ENCODE measurements at regions not wholly inside any gene's neighbourhood (a gene's known extent, or its start where the extent isn't known, plus 50 kb on each side); places are given as distances from the start of the nearest gene placed in this dataset.
"Not testable (repeated sequence)": the region's sequence is repeated elsewhere in the genome, so short reads cannot be mapped to it uniquely, and the experiment has no call there.

GRCh38 chr15:95202569-95203349 lies 971.4 kb downstream of the MCTP2 start:
- DNase-seq = no peak

- DNase-seq = no peak
Observed at GRCh38 chr15:95205077-95205476, 973.7 kb downstream of the MCTP2 start.

GRCh38 chr15:95205830-95206229 lies 974.5 kb downstream of the MCTP2 start:
- not testable (repeated sequence) for DNase-seq

GRCh38 chr15:95208071-95208470 lies 976.7 kb downstream of the MCTP2 start:
- no peak for DNase-seq

GRCh38 chr15:95208988-95209387 lies 977.6 kb downstream of the MCTP2 start:
- DNase-seq = no peak

- no peak for DNase-seq
Observed at GRCh38 chr15:95210436-95210981, 979.1 kb downstream of the MCTP2 start.

GRCh38 chr15:95215017-95215416 lies 983.7 kb downstream of the MCTP2 start:
- no peak for DNase-seq

GRCh38 chr15:95226835-95227234 lies 995.5 kb downstream of the MCTP2 start:
- DNase-seq = no peak

- no peak for DNase-seq
Observed at GRCh38 chr15:95227235-95227634, 995.9 kb downstream of the MCTP2 start.

GRCh38 chr15:95228856-95229555 lies 997.6 kb downstream of the MCTP2 start:
- no peak for DNase-seq

GRCh38 chr15:95235033-95235432 lies 1003.7 kb downstream of the MCTP2 start:
- no peak for DNase-seq

- no peak for DNase-seq
Observed at GRCh38 chr15:95247071-95247984, 1016.0 kb downstream of the MCTP2 start.

- no peak for DNase-seq
Observed at GRCh38 chr15:95249524-95249923, 1018.2 kb downstream of the MCTP2 start.

GRCh38 chr15:95252404-95252803 lies 1021.0 kb downstream of the MCTP2 start:
- no peak for DNase-seq

GRCh38 chr15:95254263-95254662 lies 1022.9 kb downstream of the MCTP2 start:
- no peak for DNase-seq

- DNase-seq = peak; percentile 38 to 61
Observed at GRCh38 chr15:95259513-95259912, 1028.2 kb downstream of the MCTP2 start.

GRCh38 chr15:95259965-95260364 lies 1028.6 kb downstream of the MCTP2 start:
- no peak for DNase-seq

- no peak for DNase-seq
Observed at GRCh38 chr15:95260856-95261255, 1029.5 kb downstream of the MCTP2 start.

GRCh38 chr15:95261546-95261945 lies 1030.2 kb downstream of the MCTP2 start:
- no peak for DNase-seq

GRCh38 chr15:95261968-95262367 lies 1030.6 kb downstream of the MCTP2 start:
- no peak for DNase-seq

GRCh38 chr15:95262866-95263564 lies 1031.7 kb downstream of the MCTP2 start:
- DNase-seq = no peak

- no peak for DNase-seq
Observed at GRCh38 chr15:95263751-95264150, 1032.4 kb downstream of the MCTP2 start.

Measured in AML-193 (cell line).